Peyer's patch (tissue), 4 donors: ENCODE measurements at regions not wholly inside any gene's neighbourhood (a gene's known extent, or its start where the extent isn't known, plus 50 kb on each side); places are given as distances from the start of the nearest gene placed in this dataset.

Source experiments
- DNase-seq, 3 donors: peaks; one replicate each; pipeline ENCODE4 v3.0.0-alpha.2; 2017 to 2019
- H3K27ac ChIP-seq, 4 donors: fragments of 200-600 bp; sonication (generic); one replicate each; pipeline ENCODE4 v1.5.1; 2016 to 2019
- H3K27me3 ChIP-seq, 2 donors: fragments of 200-600 bp; sonication (generic); one replicate each; pipeline ENCODE4 v1.5.1; 2019
- H3K36me3 ChIP-seq, 3 donors: fragments of 200-600 bp; sonication (generic); one replicate each; pipeline ENCODE4 v1.5.1; 2016 to 2019
- H3K4me1 ChIP-seq, 4 donors: fragments of 200-600 bp; sonication (generic); one replicate each; pipeline ENCODE4 v1.5.1; 2016 to 2019
- H3K4me3 ChIP-seq, 4 donors: fragments of 200-600 bp; sonication (generic); 1 replicate in 3 of 4; 2 replicates in 1 of 4; pipeline ENCODE4 v1.5.1; 2016 to 2019; ENCODE audit warnings: mild to moderate bottlenecking in 1 of 4
- H3K9me3 ChIP-seq, 4 donors: fragments of 200-600 bp; sonication (generic); one replicate each; pipeline ENCODE4 v1.5.1; 2016 to 2019; ENCODE audit warnings: mild to moderate bottlenecking in 1 of 4
- POLR2A ChIP-seq, 2 donors: fragments of 450-650 bp; IDR thresholded peaks; one replicate each; pipeline ENCODE4 v1.5.1; 2017; ENCODE audit warnings: antibody characterized with exemption in 2 of 2, mild to moderate bottlenecking in 2 of 2, moderate library complexity in 2 of 2
- TF ChIP-seq, protein P1 (sequence below), 6 experiments: fragments of 450-650 bp in 4 of 6; fragments of 200-600 bp in 2 of 6; sonication (generic) in 1 of 6; IDR thresholded peaks; one replicate each; pipeline ENCODE4 v1.5.1; 2017 to 2019; ENCODE audit warnings: antibody characterized with exemption in 6 of 6, mild to moderate bottlenecking in 3 of 6, moderate library complexity in 1 of 6

- H3K27me3 ChIP-seq: no peaks in the 10 kb centered on the region
- H3K36me3 ChIP-seq: no peaks in the 10 kb centered on the region
- no peaks in the 10 kb centered on the region for H3K9me3 ChIP-seq
- H3K27ac ChIP-seq: no peak overlapping the region
- no peak for TF ChIP-seq POLR2A (IDR thresholded peaks at IDR 0.05)
- TF ChIP-seq, protein P1, sequence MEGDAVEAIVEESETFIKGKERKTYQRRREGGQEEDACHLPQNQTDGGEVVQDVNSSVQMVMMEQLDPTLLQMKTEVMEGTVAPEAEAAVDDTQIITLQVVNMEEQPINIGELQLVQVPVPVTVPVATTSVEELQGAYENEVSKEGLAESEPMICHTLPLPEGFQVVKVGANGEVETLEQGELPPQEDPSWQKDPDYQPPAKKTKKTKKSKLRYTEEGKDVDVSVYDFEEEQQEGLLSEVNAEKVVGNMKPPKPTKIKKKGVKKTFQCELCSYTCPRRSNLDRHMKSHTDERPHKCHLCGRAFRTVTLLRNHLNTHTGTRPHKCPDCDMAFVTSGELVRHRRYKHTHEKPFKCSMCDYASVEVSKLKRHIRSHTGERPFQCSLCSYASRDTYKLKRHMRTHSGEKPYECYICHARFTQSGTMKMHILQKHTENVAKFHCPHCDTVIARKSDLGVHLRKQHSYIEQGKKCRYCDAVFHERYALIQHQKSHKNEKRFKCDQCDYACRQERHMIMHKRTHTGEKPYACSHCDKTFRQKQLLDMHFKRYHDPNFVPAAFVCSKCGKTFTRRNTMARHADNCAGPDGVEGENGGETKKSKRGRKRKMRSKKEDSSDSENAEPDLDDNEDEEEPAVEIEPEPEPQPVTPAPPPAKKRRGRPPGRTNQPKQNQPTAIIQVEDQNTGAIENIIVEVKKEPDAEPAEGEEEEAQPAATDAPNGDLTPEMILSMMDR (IDR thresholded peaks at IDR 0.05): no peak
- H3K4me1 ChIP-seq: no peaks in the 10 kb centered on the region
- no peak overlapping the region for H3K4me3 ChIP-seq
- no peak for DNase-seq
Observed at GRCh38 chr6:40097590-40097989, 163.3 kb upstream of the MOCS1 start.

GRCh38 chr6:40083141-40083920, 149.1 kb upstream of the MOCS1 start:
- no peaks in the 10 kb centered on the region for H3K4me1 ChIP-seq
- H3K9me3 ChIP-seq: no peaks in the 10 kb centered on the region

DNA sequence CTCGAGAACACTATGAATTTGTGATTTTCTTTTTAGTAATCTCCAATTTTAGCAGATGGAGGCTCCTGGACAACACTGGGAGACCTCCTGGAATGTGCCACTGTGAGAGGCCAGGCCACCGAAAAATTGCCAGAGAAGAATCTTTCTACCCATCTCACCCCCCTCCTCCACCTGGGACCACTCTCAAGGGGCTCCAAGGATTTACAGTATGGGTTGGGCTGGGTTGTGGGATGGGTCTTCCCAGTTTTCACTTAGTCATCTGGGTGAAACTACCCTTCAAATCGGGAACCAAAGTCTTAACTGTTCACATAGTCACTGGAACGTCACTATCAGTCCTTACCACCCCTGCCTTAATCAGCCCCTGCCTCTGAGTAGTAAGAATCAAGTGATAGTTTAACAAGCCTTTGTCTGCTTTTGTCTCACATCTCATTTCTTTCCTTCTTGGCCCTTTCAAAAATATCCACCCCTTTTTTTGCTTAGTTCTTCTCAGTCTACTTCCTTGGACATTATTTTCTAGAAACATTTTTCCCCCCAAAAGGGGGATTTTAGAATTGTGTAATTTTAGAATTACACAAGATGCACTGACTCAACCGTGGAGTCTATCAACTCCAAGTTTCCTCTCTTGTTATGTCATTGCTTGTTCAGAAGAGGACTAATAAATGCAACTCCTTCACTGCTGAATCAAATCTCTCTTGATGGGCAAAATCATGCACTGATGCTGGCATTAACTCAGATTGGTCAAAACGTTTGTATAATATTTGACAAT, 148.2 kb upstream of the MOCS1 start:
- Histone ChIP-seq H3K4me1 (no peaks in the 10 kb centered on the region), H3K27ac (no peak overlapping the region), H3K4me3 (no peak overlapping the region), H3K36me3 (no peaks in the 10 kb centered on the region), H3K27me3 (no peaks in the 10 kb centered on the region), H3K9me3 (no peaks in the 10 kb centered on the region)
- DNase-seq: no peak
- TF ChIP-seq, protein P1 (IDR thresholded peaks at IDR 0.05): no peak
- TF ChIP-seq POLR2A (IDR thresholded peaks at IDR 0.05): no peak

More at GRCh38 chr6:40083141-40083920, 149.1 kb upstream of the MOCS1 start:
- Histone ChIP-seq H3K27me3 (no peaks in the 10 kb centered on the region), H3K27ac (no peak overlapping the region), H3K4me3 (no peak overlapping the region), H3K36me3 (no peaks in the 10 kb centered on the region)
- TF ChIP-seq POLR2A (IDR thresholded peaks at IDR 0.05): no peak
- TF ChIP-seq, protein P1 (IDR thresholded peaks at IDR 0.05): no peak
- no peak for DNase-seq

DNA sequence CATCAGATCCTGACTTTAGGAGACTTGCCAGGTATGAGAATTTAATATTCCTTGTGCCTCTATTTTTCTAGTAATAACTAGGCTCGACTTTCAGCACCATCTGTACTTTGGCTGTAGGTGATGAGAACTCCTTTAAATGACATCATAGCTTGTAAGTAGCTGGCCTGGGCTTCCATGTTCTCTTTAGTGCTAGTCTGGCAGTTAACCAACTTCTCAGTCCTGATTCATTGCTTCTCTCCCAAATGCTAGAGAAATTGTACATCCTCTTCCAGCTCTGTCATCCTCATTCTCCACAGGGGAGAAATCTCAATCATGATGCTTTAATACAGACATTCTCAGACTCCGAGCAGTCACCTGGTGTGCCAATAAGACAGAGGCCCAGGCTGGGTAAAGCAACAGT, 143.5 kb upstream of the MOCS1 start:
- no peaks in the 10 kb centered on the region for H3K36me3 ChIP-seq

GRCh38 chr6:40077315-40077714, 143.1 kb upstream of the MOCS1 start:
- H3K36me3 ChIP-seq: no peaks in the 10 kb centered on the region
- no peaks in the 10 kb centered on the region for H3K9me3 ChIP-seq
- H3K4me1 ChIP-seq: no peaks in the 10 kb centered on the region
- TF ChIP-seq POLR2A (IDR thresholded peaks at IDR 0.05): no peak
- TF ChIP-seq, protein P1 (IDR thresholded peaks at IDR 0.05): no peak
- H3K27ac ChIP-seq: no peak overlapping the region
- H3K4me3 ChIP-seq: no peak overlapping the region
- DNase-seq: no peak
- H3K27me3 ChIP-seq: no peaks in the 10 kb centered on the region

More for the DNA sequence above, 143.5 kb upstream of the MOCS1 start:
- H3K27me3 ChIP-seq: no peaks in the 10 kb centered on the region
- no peak overlapping the region for H3K27ac ChIP-seq
- H3K4me1 ChIP-seq: no peaks in the 10 kb centered on the region
- H3K9me3 ChIP-seq: no peaks in the 10 kb centered on the region
- H3K4me3 ChIP-seq: no peak overlapping the region
- no peak for DNase-seq
- no peak for TF ChIP-seq POLR2A (IDR thresholded peaks at IDR 0.05)
- TF ChIP-seq, protein P1 (IDR thresholded peaks at IDR 0.05): no peak
